ENCODE measurements at regions not wholly inside any gene's neighbourhood (a gene's known extent, or its start where the extent isn't known, plus 50 kb on each side); places are given as distances from the start of the nearest gene placed in this dataset.

GRCh38 chr7:53383131-53383530 lies 347.7 kb downstream of the POM121L12 start:
- no peak for TF ChIP-seq CTCF (IDR thresholded peaks at IDR 0.05; ENCODE audit: low read depth, low read length)
- no peak for TF ChIP-seq EZH2phosphoT487 (IDR thresholded peaks at IDR 0.05; ENCODE audit: low read depth)
